ENCODE measurements at regions not wholly inside any gene's neighbourhood (a gene's known extent, or its start where the extent isn't known, plus 50 kb on each side); places are given as distances from the start of the nearest gene placed in this dataset.

GRCh38 chr6:113146878-113147277, 710.3 kb upstream of the MARCKS start:
- in situ Hi-C loops (cut with MboI; ENCODE audit: low pct_unique_long_range_greater_than_20kb, low sequenced_read_pairs, unreplicated experiment) = no loop called here
- DNase-seq (ENCODE audit: low spot score) = no peak
- no peak for TF ChIP-seq CTCF (IDR thresholded peaks at IDR 0.05; ENCODE audit: extremely low read depth, insufficient read depth, missing control alignments)

GRCh38 chr6:113147544-113147943, 709.6 kb upstream of the MARCKS start:
- no peak for DNase-seq (ENCODE audit: low spot score)
- TF ChIP-seq CTCF (IDR thresholded peaks at IDR 0.05; ENCODE audit: extremely low read depth, insufficient read depth, missing control alignments) = no peak
- in situ Hi-C loops (cut with MboI; ENCODE audit: low pct_unique_long_range_greater_than_20kb, low sequenced_read_pairs, unreplicated experiment) = no loop called here

GRCh38 chr6:113148566-113148965, 708.6 kb upstream of the MARCKS start:
- in situ Hi-C loops (cut with MboI; ENCODE audit: low pct_unique_long_range_greater_than_20kb, low sequenced_read_pairs, unreplicated experiment) = no loop called here
- TF ChIP-seq CTCF (IDR thresholded peaks at IDR 0.05; ENCODE audit: extremely low read depth, insufficient read depth, missing control alignments) = no peak
- DNase-seq (ENCODE audit: low spot score) = no peak

- DNase-seq (ENCODE audit: low spot score) = no peak
- in situ Hi-C loops (cut with MboI; ENCODE audit: low pct_unique_long_range_greater_than_20kb, low sequenced_read_pairs, unreplicated experiment) = no loop called here
These were observed 707.6 kb upstream of the MARCKS start for GRCh38 chr6:113149511-113149910.

GRCh38 chr6:113160306-113161017, 696.7 kb upstream of the MARCKS start:
- in situ Hi-C loops (cut with MboI; ENCODE audit: low pct_unique_long_range_greater_than_20kb, low sequenced_read_pairs, unreplicated experiment) = no loop called here
- DNase-seq (ENCODE audit: low spot score) = no peak
- TF ChIP-seq CTCF (IDR thresholded peaks at IDR 0.05; ENCODE audit: extremely low read depth, insufficient read depth, missing control alignments) = no peak

More at GRCh38 chr6:113149511-113149910, 707.6 kb upstream of the MARCKS start:
- TF ChIP-seq CTCF (IDR thresholded peaks at IDR 0.05; ENCODE audit: extremely low read depth, insufficient read depth, missing control alignments) = no peak

GRCh38 chr6:113161018-113161315, 696.2 kb upstream of the MARCKS start:
- no peak for TF ChIP-seq CTCF (IDR thresholded peaks at IDR 0.05; ENCODE audit: extremely low read depth, insufficient read depth, missing control alignments)
- in situ Hi-C loops (cut with MboI; ENCODE audit: low pct_unique_long_range_greater_than_20kb, low sequenced_read_pairs, unreplicated experiment) = no loop called here
- DNase-seq (ENCODE audit: low spot score) = no peak
